GM19395 (cell line): ENCODE measurements at regions not wholly inside any gene's neighbourhood (a gene's known extent, or its start where the extent isn't known, plus 50 kb on each side); places are given as distances from the start of the nearest gene placed in this dataset.
A peak's percentile ranks its signal among the peaks of the same experiment; 100 is the strongest.
"Not testable (repeated sequence)": the region's sequence is repeated elsewhere in the genome, so short reads cannot be mapped to it uniquely, and the experiment has no call there.

Experiments used
- ATAC-seq: cut with Tn5 transposase; IDR thresholded peaks from one replicate; pipeline ENCODE4 v1.9.1; 2021; ENCODE audit warnings: mild to moderate bottlenecking, moderate library complexity; ENCODE audit not compliant: unreplicated experiment

DNA sequence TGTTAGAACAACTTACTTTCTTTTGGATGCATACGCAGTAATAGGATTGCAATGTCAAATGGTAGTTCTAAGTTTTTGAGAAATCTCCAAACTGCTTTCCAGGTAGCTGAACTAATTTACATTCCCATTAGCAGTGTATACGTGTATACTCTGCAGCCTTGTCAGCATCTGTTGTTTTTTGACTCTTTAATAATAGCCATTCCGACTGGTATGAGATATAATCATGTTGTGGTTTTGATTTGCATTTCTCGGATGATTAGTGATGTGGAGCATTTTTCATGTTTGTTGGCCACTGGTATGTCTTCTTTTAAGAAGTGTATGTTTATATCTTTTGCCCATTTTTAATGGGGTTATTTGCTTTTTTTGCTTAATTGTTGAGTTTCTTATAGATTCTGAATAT is 76.9 kb upstream of the HNRNPA1L2 start:
- ATAC-seq, result peak; percentile 67

DNA sequence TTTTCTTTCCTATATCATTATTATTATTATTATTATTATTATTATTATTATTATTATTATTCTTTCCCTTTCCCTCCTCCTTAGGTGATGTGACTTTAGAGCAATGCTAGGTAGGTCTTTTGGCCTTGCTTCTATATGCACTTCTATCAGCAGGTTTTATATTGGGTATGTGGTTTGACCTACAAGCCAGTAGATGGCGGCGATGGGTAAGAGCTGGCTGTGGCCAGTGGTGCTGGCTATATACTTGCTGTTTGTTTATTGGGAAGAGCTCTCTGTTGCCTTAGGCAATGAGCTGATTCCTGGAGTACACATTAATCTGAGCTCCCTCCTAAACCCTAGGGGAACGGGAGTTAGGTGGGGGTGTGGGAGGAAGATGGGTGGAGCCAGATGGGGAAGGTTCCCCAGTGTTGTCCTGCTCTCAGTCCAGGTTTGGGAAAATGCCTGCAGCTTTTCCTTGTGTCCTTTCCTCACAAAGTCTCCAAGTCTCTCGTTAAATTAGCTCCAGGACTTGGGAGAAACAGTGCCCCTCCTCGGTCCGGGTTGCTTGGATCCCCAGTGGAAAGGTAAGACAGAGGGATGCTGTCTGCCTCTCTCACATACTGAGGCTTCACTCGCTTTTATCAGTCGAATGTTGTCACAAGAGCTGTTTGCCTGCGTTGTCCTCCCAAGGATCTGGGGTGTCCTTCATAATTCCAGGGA is 72.2 kb upstream of the HNRNPA1L2 start:
- peak; percentile 88 for ATAC-seq

DNA sequence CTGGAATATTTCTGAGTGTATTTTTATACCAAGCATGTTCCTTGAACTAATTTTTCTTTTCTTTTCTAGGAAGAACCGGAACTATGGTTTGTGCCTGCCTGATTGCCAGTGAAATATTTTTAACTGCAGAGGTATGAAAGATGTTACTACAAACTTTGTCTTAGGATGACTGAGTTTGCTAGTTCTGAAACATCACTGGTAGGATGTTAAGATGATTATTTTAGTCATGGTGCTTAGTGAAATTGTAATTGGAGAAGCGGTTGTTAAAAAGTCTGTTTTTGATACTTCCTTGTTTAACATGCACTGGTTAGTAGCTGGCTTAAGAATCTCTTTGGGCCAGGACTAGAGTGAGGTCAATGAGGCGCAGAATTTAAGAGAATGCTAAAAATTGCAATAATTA is 71.1 kb upstream of the HNRNPA1L2 start:
- ATAC-seq, result not testable (repeated sequence)

DNA sequence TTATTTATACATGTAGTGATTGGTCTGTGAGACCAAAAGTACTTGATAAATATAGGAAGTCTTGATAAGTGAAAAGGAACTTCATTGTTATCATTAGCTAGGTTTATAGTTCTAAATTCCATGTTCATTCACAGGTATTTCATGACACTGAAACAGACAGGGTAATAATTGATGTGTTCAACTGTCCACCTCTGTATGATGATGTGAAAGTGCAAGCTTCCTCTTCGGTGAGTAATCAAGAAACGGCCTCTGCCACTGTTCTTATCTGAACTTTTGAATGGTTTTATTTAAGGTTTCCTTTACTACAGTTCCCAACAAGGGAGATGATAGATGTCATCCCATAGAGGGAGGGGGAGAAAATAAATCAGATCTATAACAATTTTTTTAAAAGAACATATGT is 59.3 kb upstream of the HNRNPA1L2 start:
- ATAC-seq, result peak; percentile 98
